Bronchial epithelial cell (primary cell): ENCODE measurements at regions not wholly inside any gene's neighbourhood (a gene's known extent, or its start where the extent isn't known, plus 50 kb on each side); places are given as distances from the start of the nearest gene placed in this dataset.

ENCODE experiments used
- DNase-seq: peaks from one replicate; pipeline ENCODE4 v3.0.0-alpha.2; 2010; ENCODE audit warnings: low read depth
- FAIRE-seq: peaks from 2 replicates; lab custom pipeline; 2011; peaks lifted over from hg19 to GRCh38; lab: Jason Lieb, UNC
- H3K27me3 ChIP-seq: 2 replicates; pipeline ENCODE4 v1.5.1; 2011; ENCODE audit warnings: low read length; ENCODE audit not compliant: control insufficient read depth, insufficient read depth
- H3K36me3 ChIP-seq: 2 replicates; pipeline ENCODE4 v1.5.1; 2011; ENCODE audit warnings: low read length; ENCODE audit not compliant: control insufficient read depth, insufficient read depth
- H3K4me3 ChIP-seq: 2 replicates; pipeline ENCODE4 v1.5.1; 2011; ENCODE audit warnings: mild to moderate bottlenecking, low read depth, low read length, control low read depth
- CTCF ChIP-seq: IDR thresholded peaks from 2 replicates; pipeline ENCODE4 v1.5.1; 2011; ENCODE audit warnings: mild to moderate bottlenecking, moderate library complexity, low read length, control low read depth, inconsistent platforms; ENCODE audit not compliant: insufficient read depth, severe bottlenecking

- DNase-seq (peak; percentile 23), FAIRE-seq (no peak)
- no peak overlapping the region for H3K4me3 ChIP-seq
- TF ChIP-seq CTCF, result peak; percentile 48
- no peaks in the 10 kb centered on the region for H3K36me3 ChIP-seq
- no peaks in the 10 kb centered on the region for H3K27me3 ChIP-seq
Observed at GRCh38 chr16:56041556-56042140, 149.6 kb upstream of the GNAO1 start.

- Histone ChIP-seq H3K27me3 (no peaks in the 10 kb centered on the region), H3K4me3 (no peak overlapping the region), H3K36me3 (no peaks in the 10 kb centered on the region)
- DNase-seq (no peak), FAIRE-seq (peak; percentile 7)
- TF ChIP-seq CTCF, result no peak
Observed at GRCh38 chr16:56038564-56039098, 152.7 kb upstream of the GNAO1 start.

DNA sequence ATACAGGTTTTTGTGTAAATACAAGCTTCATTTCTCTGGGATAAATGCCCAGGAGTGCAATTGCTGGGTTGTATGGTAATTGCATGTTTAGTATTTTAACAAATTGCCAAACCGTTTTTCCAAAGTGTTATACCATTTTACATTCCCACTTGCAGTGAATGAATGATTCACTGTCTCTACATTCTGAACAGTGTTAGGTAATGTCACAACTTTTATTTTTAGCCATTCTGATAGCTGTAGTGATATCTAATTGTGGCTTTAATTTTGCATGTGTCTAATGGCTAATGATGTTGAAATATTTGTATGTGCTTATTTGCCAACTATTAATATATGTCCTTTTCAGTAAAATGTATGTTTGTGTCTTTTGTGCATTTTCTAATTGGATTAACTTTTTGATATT, 156.9 kb upstream of the CES5A start:
- FAIRE-seq (no peak), DNase-seq (no peak)
- Histone ChIP-seq H3K27me3 (no peaks in the 10 kb centered on the region), H3K36me3 (no peaks in the 10 kb centered on the region), H3K4me3 (no peak overlapping the region)
- no peak for TF ChIP-seq CTCF

DNA sequence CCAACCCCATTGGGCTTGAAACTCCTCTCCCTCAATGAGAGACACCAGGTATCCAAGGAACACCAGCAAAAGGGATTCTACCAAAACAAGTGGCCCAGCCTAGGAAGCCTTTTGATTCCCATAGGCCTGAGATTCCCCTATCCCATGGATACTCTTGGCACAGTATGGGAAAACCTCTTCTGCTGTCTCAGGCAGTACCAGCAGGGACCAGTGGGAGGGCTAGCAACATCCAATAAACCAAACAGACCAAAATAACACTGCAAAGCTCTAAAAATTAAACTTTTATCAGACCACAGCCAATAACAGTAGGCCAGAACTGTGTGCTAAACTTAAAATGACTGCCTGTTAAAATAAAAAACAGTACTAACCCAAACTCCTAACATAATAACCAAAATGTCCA, 153.9 kb upstream of the CES5A start:
- no peak for TF ChIP-seq CTCF
- FAIRE-seq (no peak), DNase-seq (no peak)
- no peaks in the 10 kb centered on the region for H3K36me3 ChIP-seq
- H3K27me3 ChIP-seq, result no peaks in the 10 kb centered on the region
- no peak overlapping the region for H3K4me3 ChIP-seq

GRCh38 chr16:56022818-56023217, 147.6 kb upstream of the CES5A start:
- FAIRE-seq (no peak), DNase-seq (no peak)
- no peak overlapping the region for H3K4me3 ChIP-seq
- TF ChIP-seq CTCF, result no peak
- H3K36me3 ChIP-seq, result no peaks in the 10 kb centered on the region
- no peaks in the 10 kb centered on the region for H3K27me3 ChIP-seq

- DNase-seq (no peak), FAIRE-seq (no peak)
- no peak for TF ChIP-seq CTCF
- no peaks in the 10 kb centered on the region for H3K27me3 ChIP-seq
- no peak overlapping the region for H3K4me3 ChIP-seq
- no peaks in the 10 kb centered on the region for H3K36me3 ChIP-seq
Observed at GRCh38 chr16:56019274-56019673, 144.1 kb upstream of the CES5A start.
